Right lobe of liver (tissue), 6 donors: ENCODE measurements at regions not wholly inside any gene's neighbourhood (a gene's known extent, or its start where the extent isn't known, plus 50 kb on each side); places are given as distances from the start of the nearest gene placed in this dataset.

Experiments used
- ATAC-seq, 4 donors: fragments of 200-7000 bp; cut with Tn5 transposase; one replicate each; pipeline ENCODE4 v1.9.1; 2020; ENCODE audit warnings: mild to moderate bottlenecking in 4 of 4, moderate library complexity in 4 of 4
- DNase-seq, 3 donors: peaks; one replicate each; pipeline ENCODE4 v3.0.0-alpha.2; 2020
- H3K27ac ChIP-seq, 3 donors: fragments of 200-600 bp; one replicate each; pipeline ENCODE4 v1.8.0; 2022
- H3K27me3 ChIP-seq, 2 donors: fragments of 200-600 bp; one replicate each; pipeline ENCODE4 v1.8.0; 2022
- H3K36me3 ChIP-seq, 4 donors: fragments of 200-600 bp; sonication (generic) in 1 of 4; one replicate each; pipeline versions ENCODE4 v1.5.1 to v1.8.0; 2017 to 2022; ENCODE audit warnings: control low read depth in 1 of 4
- H3K4me1 ChIP-seq, 4 donors: fragments of 200-600 bp; sonication (generic) in 1 of 4; one replicate each; pipeline versions ENCODE4 v1.5.1 to v1.8.0; 2017 to 2022; ENCODE audit warnings: control low read depth in 1 of 4
- H3K4me3 ChIP-seq, 3 donors: fragments of 200-600 bp; one replicate each; pipeline ENCODE4 v1.8.0; 2022
- H3K9me3 ChIP-seq, 4 donors: fragments of 200-600 bp; sonication (generic) in 1 of 4; one replicate each; pipeline versions ENCODE4 v1.5.1 to v1.8.0; 2017 to 2022; ENCODE audit warnings: control low read depth in 1 of 4
- CTCF ChIP-seq, 4 donors: fragments of 200-600 bp in 3 of 4; fragments of 450-650 bp in 1 of 4; IDR thresholded peaks; one replicate each; pipeline versions ENCODE4 v1.5.1 to v1.8.0; 2016 to 2022; ENCODE audit warnings: antibody characterized with exemption in 4 of 4, mild to moderate bottlenecking in 2 of 4
- POLR2A ChIP-seq: fragments of 450-650 bp; IDR thresholded peaks from one replicate; pipeline ENCODE4 v1.6.1; 2017; ENCODE audit warnings: antibody characterized with exemption, mild to moderate bottlenecking
- WGBS: methylation state at CpG from one replicate; pipeline ENCODE4 v1.1.6; 2018; ENCODE audit warnings: low coverage, low lambda C conversion rate; ENCODE audit not compliant: insufficient coverage; ENCODE audit errors: missing lambda C conversion rate; 5-methylcytosine and 5-hydroxymethylcytosine counted together
- intact Hi-C, 2 donors: fragments of 100-400 bp; cut with DNase I; formaldehyde crosslinking; loops; one replicate each; pipeline versions ENCODE4 v1.11.2 to v1.14.1; 2022
- donor health status: DM: no; HTN: yes; CAD: no.
- donor health status: DM: no; HTN: no; CAD: no.
- donor health status: DM: no; HTN: no; CAD: no.
- donor health status: DM: no; HTN: yes; CAD: no.
- donor health status: DM: no; HTN: yes; CAD: no.

GRCh38 chr7:49172639-49173038 is 248.3 kb downstream of the CDC14C start:
- Histone ChIP-seq H3K27me3 (no peaks in the 10 kb centered on the region), H3K27ac (no peak overlapping the region), H3K4me1 (no peaks in the 10 kb centered on the region), H3K4me3 (no peak overlapping the region), H3K36me3 (no peaks in the 10 kb centered on the region), H3K9me3 (no peaks in the 10 kb centered on the region)
- intact Hi-C loops, result no loop called here
- ATAC-seq (no peak), DNase-seq (no peak)
- WGBS, result 60% methylated on average over 1 of the region's 1 CpG
- TF ChIP-seq POLR2A (no peak), CTCF (IDR thresholded peaks at IDR 0.05) (no peak)

GRCh38 chr7:49174396-49174795 is 250.0 kb downstream of the CDC14C start:
- H3K4me1 ChIP-seq, result no peaks in the 10 kb centered on the region
- no peaks in the 10 kb centered on the region for H3K9me3 ChIP-seq
- WGBS, result 64% methylated on average over 2 of the region's 2 CpGs
- no peak for TF ChIP-seq CTCF (IDR thresholded peaks at IDR 0.05)
- no peak for TF ChIP-seq POLR2A
- H3K36me3 ChIP-seq, result no peaks in the 10 kb centered on the region
- DNase-seq (no peak), ATAC-seq (no peak)
- H3K27me3 ChIP-seq, result no peaks in the 10 kb centered on the region
- intact Hi-C loops, result no loop called here
- H3K27ac ChIP-seq, result no peak overlapping the region
- no peak overlapping the region for H3K4me3 ChIP-seq

GRCh38 chr7:49187543-49188268 is 263.4 kb downstream of the CDC14C start:
- Histone ChIP-seq H3K27ac (no peak overlapping the region), H3K36me3 (no peaks in the 10 kb centered on the region), H3K4me1 (no peaks in the 10 kb centered on the region), H3K9me3 (no peaks in the 10 kb centered on the region), H3K4me3 (no peak overlapping the region), H3K27me3 (no peaks in the 10 kb centered on the region)
- TF ChIP-seq CTCF (IDR thresholded peaks at IDR 0.05), result no peak
- no peak for TF ChIP-seq POLR2A
- intact Hi-C loops, result no loop called here
- DNase-seq, result no peak
- no peak for ATAC-seq
- 39% methylated on average over 3 of the region's 3 CpGs for WGBS

GRCh38 chr7:49228426-49229098 is 304.2 kb downstream of the CDC14C start:
- TF ChIP-seq CTCF (IDR thresholded peaks at IDR 0.05), result no peak
- no peak for TF ChIP-seq POLR2A
- ATAC-seq (no peak), DNase-seq (no peak)
- Histone ChIP-seq H3K4me1 (no peaks in the 10 kb centered on the region), H3K4me3 (no peak overlapping the region), H3K27ac (no peak overlapping the region), H3K27me3 (no peaks in the 10 kb centered on the region), H3K36me3 (no peaks in the 10 kb centered on the region), H3K9me3 (no peaks in the 10 kb centered on the region)
- intact Hi-C loops, result no loop called here
- whole genome bisulfite sequencing, result 33% methylated on average over 2 of the region's 2 CpGs
